Stimulated activated naive CD8-positive, alpha-beta T cell treated with anti-CD3 and anti-CD28 coated beads, Interleukin-15, Interleukin-2, amounts not matched to agents 100 ng/mL and 50 ng/mL, for 24 hours (primary cell): ENCODE measurements at regions not wholly inside any gene's neighbourhood (a gene's known extent, or its start where the extent isn't known, plus 50 kb on each side); places are given as distances from the start of the nearest gene placed in this dataset.
"Not testable (repeated sequence)": the region's sequence is repeated elsewhere in the genome, so short reads cannot be mapped to it uniquely, and the experiment has no call there.

Experiments
- H3K27ac Mint-ChIP-seq: one replicate; pipeline ENCODE4 v1.8.0; 2021; ENCODE audit warnings: mild to moderate bottlenecking, mixed read lengths
- H3K27me3 Mint-ChIP-seq: one replicate; pipeline ENCODE4 v1.8.0; 2021; ENCODE audit warnings: mixed read lengths
- H3K36me3 Mint-ChIP-seq: one replicate; pipeline ENCODE4 v1.8.0; 2021; ENCODE audit warnings: low read depth, mixed read lengths
- H3K4me1 Mint-ChIP-seq: one replicate; pipeline ENCODE4 v1.8.0; 2021; ENCODE audit warnings: low read depth, mixed read lengths
- H3K4me3 Mint-ChIP-seq: one replicate; pipeline ENCODE4 v1.8.0; 2021; ENCODE audit warnings: mild to moderate bottlenecking, mixed read lengths
- H3K9me3 Mint-ChIP-seq: one replicate; pipeline ENCODE4 v1.8.0; 2021; ENCODE audit warnings: mixed read lengths

DNA sequence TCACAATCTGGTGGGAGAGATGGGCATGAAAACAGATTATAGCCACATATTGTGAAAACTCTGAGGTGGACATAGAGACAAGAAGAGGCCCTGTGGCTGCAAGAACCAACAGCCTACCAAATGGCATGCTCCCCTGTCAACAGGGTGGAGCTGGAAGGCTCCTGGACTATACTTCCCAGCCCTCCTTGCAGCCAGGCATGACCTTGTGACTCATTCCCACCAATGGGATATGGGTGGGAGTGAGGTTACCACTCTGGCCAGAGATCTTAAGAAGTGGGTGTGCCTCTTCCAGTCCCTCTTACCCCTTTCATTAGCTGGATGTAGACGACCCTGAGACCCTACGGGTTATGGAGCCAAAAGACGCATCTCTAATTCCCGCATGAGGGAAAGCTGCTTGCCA, 126.4 kb upstream of the ZBED5 start:
- H3K27me3 Mint-ChIP-seq, result peaks cover 10% of the 10 kb centered on the region
- peaks cover 12% of the 10 kb centered on the region for H3K4me1 Mint-ChIP-seq
- H3K9me3 Mint-ChIP-seq, result peaks cover 3% of the 10 kb centered on the region
- H3K4me3 Mint-ChIP-seq, result no peak overlapping the region
- H3K27ac Mint-ChIP-seq, result no peak overlapping the region
- no peaks in the 10 kb centered on the region for H3K36me3 Mint-ChIP-seq

GRCh38 chr11:10982704-10983510, 125.1 kb upstream of the ZBED5 start:
- peaks cover 3% of the 10 kb centered on the region for H3K9me3 Mint-ChIP-seq
- peaks cover 10% of the 10 kb centered on the region for H3K27me3 Mint-ChIP-seq
- no peak overlapping the region for H3K4me3 Mint-ChIP-seq
- H3K4me1 Mint-ChIP-seq, result peaks cover 12% of the 10 kb centered on the region
- no peak overlapping the region for H3K27ac Mint-ChIP-seq
- H3K36me3 Mint-ChIP-seq, result no peaks in the 10 kb centered on the region

DNA sequence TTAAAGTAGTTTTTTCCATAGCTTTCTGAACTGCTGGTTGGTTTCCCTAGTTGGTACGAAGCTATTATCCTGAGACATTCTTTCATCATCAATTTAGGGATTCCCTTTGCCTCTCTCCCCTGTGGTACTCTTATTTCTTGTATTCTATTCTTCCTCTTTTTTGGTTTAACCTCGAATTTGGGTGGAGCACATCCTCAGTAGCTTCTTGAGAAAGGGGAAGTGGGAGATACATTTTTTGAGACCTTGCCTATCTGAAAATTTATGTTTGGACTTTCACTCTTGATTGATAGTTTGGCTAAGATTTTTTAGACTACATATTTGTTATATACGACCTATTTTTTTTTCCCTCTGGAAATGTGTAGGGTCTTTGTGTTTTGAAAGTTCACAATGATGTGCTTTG, 121.7 kb upstream of the ZBED5 start:
- no peak overlapping the region for H3K27ac Mint-ChIP-seq
- H3K36me3 Mint-ChIP-seq, result no peaks in the 10 kb centered on the region
- H3K4me1 Mint-ChIP-seq, result peaks cover 12% of the 10 kb centered on the region
- peaks cover 3% of the 10 kb centered on the region for H3K9me3 Mint-ChIP-seq
- H3K27me3 Mint-ChIP-seq, result peaks cover 10% of the 10 kb centered on the region
- no peak overlapping the region for H3K4me3 Mint-ChIP-seq

GRCh38 chr11:10978198-10978597, 120.3 kb upstream of the ZBED5 start:
- Mint-ChIP-seq H3K4me1 (peaks cover 12% of the 10 kb centered on the region), H3K9me3 (peaks cover 3% of the 10 kb centered on the region), H3K27me3 (peaks cover 10% of the 10 kb centered on the region), H3K27ac (no peak overlapping the region), H3K36me3 (no peaks in the 10 kb centered on the region), H3K4me3 (no peak overlapping the region)

DNA sequence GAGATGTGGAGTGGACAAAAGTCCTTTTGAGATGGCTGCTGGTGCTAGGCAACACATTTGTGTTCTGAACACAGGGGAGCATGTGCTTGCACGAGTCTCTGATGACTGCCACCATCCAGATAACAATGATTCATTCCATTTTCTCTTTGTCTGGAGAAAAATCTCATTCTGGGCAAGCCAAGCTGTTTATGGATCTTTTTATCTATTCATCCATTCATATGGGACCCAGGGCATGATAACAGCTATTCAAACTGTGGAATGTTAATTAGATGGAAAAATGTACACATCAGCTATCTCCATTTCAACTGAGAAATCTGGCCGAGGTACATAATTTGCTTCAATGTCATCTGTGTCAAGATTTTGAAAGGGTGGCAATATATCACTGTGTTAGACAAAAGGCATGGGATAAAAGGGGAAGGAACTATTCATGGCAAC, 117.5 kb upstream of the ZBED5 start:
- Mint-ChIP-seq H3K9me3 (no peaks in the 10 kb centered on the region), H3K27ac (no peak overlapping the region), H3K36me3 (no peaks in the 10 kb centered on the region), H3K4me3 (no peak overlapping the region), H3K27me3 (no peaks in the 10 kb centered on the region), H3K4me1 (peaks cover 6% of the 10 kb centered on the region)

GRCh38 chr11:10973416-10973815, 115.6 kb upstream of the ZBED5 start:
- H3K9me3 Mint-ChIP-seq, result no peaks in the 10 kb centered on the region
- H3K4me3 Mint-ChIP-seq, result no peak overlapping the region
- H3K27me3 Mint-ChIP-seq, result no peaks in the 10 kb centered on the region
- no peak overlapping the region for H3K27ac Mint-ChIP-seq
- no peaks in the 10 kb centered on the region for H3K4me1 Mint-ChIP-seq
- no peaks in the 10 kb centered on the region for H3K36me3 Mint-ChIP-seq

DNA sequence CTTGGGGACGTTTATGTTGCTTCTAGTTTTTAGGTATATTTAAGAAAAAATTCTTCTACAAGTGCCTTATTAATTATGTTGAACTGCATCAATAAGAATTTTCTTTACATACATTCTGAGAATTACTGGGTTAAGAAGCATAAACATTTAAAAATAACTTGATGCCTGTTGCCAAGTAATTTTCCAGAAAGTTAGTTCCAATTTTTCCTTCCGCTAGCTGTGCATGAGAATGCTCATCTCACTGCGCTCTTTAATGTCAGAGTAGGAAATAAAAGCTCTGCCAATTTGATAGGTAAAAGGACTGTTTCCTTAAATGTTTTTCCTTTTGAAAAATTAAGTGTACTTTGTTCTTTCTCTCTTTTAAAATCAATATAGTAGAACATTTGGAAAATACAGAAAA, 113.1 kb upstream of the ZBED5 start:
- Mint-ChIP-seq H3K27me3 (no peaks in the 10 kb centered on the region), H3K4me3 (no peak overlapping the region), H3K4me1 (no peaks in the 10 kb centered on the region), H3K36me3 (no peaks in the 10 kb centered on the region), H3K27ac (no peak overlapping the region), H3K9me3 (no peaks in the 10 kb centered on the region)

- Mint-ChIP-seq H3K9me3 (peaks cover 8% of the 10 kb centered on the region), H3K36me3 (no peaks in the 10 kb centered on the region), H3K4me1 (no peaks in the 10 kb centered on the region), H3K4me3 (no peak overlapping the region), H3K27ac (no peak overlapping the region), H3K27me3 (peaks cover 3% of the 10 kb centered on the region)
These were observed 111.5 kb upstream of the ZBED5 start for GRCh38 chr11:10969387-10969786.

- H3K36me3 Mint-ChIP-seq, H3K4me1 Mint-ChIP-seq, H3K27ac Mint-ChIP-seq, H3K4me3 Mint-ChIP-seq, H3K9me3 Mint-ChIP-seq: not testable (repeated sequence)
- H3K27me3 Mint-ChIP-seq, result peaks cover 42% of the 10 kb centered on the region
These were observed 99.0 kb upstream of the ZBED5 start for GRCh38 chr11:10956884-10957283.

DNA sequence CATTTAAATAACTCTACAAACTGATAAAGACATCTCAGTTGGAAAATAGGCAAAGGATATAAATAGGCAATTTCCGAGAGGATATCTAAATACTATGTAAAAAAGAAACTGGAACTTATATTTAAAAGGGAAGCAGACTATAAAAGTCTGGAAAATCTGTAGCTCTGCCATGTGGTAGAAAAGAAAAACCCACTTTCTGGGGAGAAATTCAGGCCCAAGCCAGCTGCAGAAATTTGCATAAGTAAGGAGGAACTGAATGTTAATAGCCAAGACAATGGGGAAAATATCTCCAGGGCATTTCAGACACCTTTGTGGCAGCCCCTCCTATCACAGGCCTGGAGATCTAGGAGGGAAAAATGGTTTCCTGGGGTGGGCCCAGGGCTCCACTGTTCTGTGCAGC, 97.8 kb upstream of the ZBED5 start:
- no peaks in the 10 kb centered on the region for H3K4me1 Mint-ChIP-seq
- H3K27ac Mint-ChIP-seq, result no peak overlapping the region
- H3K36me3 Mint-ChIP-seq, result no peaks in the 10 kb centered on the region
- peaks cover 8% of the 10 kb centered on the region for H3K9me3 Mint-ChIP-seq
- no peak overlapping the region for H3K4me3 Mint-ChIP-seq
- H3K27me3 Mint-ChIP-seq, result peaks cover 40% of the 10 kb centered on the region

GRCh38 chr11:10954184-10954583, 96.3 kb upstream of the ZBED5 start:
- Mint-ChIP-seq H3K27ac (no peak overlapping the region), H3K36me3 (no peaks in the 10 kb centered on the region)

GRCh38 chr11:10952872-10953271, 95.0 kb upstream of the ZBED5 start:
- no peaks in the 10 kb centered on the region for H3K36me3 Mint-ChIP-seq
- H3K27ac Mint-ChIP-seq, result no peak overlapping the region
- peaks cover 4% of the 10 kb centered on the region for H3K9me3 Mint-ChIP-seq
- H3K4me1 Mint-ChIP-seq, result no peaks in the 10 kb centered on the region
- no peak overlapping the region for H3K4me3 Mint-ChIP-seq
- peaks cover 42% of the 10 kb centered on the region for H3K27me3 Mint-ChIP-seq

More at GRCh38 chr11:10954184-10954583, 96.3 kb upstream of the ZBED5 start:
- no peaks in the 10 kb centered on the region for H3K4me1 Mint-ChIP-seq
- peaks cover 45% of the 10 kb centered on the region for H3K27me3 Mint-ChIP-seq
- H3K4me3 Mint-ChIP-seq, result no peak overlapping the region
- H3K9me3 Mint-ChIP-seq, result peaks cover 5% of the 10 kb centered on the region

- not testable (repeated sequence) for H3K4me3 Mint-ChIP-seq, H3K27ac Mint-ChIP-seq, H3K9me3 Mint-ChIP-seq, H3K4me1 Mint-ChIP-seq, H3K36me3 Mint-ChIP-seq
- peaks cover 26% of the 10 kb centered on the region for H3K27me3 Mint-ChIP-seq
These were observed 90.1 kb upstream of the ZBED5 start for GRCh38 chr11:10947935-10948334.

DNA sequence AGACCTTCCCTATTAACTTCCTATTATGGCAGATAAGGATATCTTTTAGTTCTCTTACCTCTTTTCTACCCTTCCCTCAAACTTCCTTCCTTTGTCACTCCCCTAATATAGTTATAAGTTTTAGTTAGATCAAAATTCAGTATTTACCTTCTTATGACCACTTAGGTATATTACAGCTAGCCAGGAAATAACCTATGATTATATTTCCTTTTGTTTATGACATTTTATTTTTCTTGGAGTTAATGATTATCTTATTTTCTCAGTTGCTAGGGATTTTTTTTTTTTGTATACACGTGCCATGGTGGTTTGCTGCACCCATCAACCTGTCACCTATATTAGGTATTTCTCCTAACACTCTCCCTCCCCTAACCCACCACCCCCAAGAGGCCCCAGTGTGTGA, 88.2 kb upstream of the ZBED5 start:
- Mint-ChIP-seq H3K27ac (no peak overlapping the region), H3K36me3 (no peaks in the 10 kb centered on the region), H3K27me3 (peaks cover 20% of the 10 kb centered on the region), H3K9me3 (no peaks in the 10 kb centered on the region), H3K4me3 (no peak overlapping the region), H3K4me1 (no peaks in the 10 kb centered on the region)

DNA sequence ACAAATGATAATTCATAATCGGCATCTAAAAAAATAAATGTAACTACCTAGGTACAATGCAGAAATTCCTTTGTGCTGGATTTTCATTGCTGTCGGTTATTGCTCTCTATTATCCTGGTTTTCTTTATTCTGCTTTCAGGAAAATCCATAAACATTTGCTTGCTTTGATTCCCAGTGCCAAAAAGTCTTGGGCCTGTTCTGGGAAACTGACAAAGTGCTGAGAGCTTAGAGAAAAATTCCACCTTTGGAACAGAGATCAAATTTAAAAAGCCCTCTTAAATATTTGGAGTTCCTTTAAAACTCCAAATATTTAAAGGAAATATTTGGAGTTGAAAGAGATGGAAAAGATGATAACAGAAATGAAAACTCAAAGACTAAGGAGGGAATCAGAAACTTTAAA, 87.3 kb upstream of the ZBED5 start:
- no peak overlapping the region for H3K27ac Mint-ChIP-seq
- H3K4me1 Mint-ChIP-seq, result no peaks in the 10 kb centered on the region
- no peaks in the 10 kb centered on the region for H3K36me3 Mint-ChIP-seq
- H3K27me3 Mint-ChIP-seq, result peaks cover 12% of the 10 kb centered on the region
- H3K4me3 Mint-ChIP-seq, result no peak overlapping the region
- no peaks in the 10 kb centered on the region for H3K9me3 Mint-ChIP-seq

- no peaks in the 10 kb centered on the region for H3K9me3 Mint-ChIP-seq
- H3K27me3 Mint-ChIP-seq, result peaks cover 6% of the 10 kb centered on the region
- no peaks in the 10 kb centered on the region for H3K36me3 Mint-ChIP-seq
- H3K4me1 Mint-ChIP-seq, result no peaks in the 10 kb centered on the region
- H3K27ac Mint-ChIP-seq, result no peak overlapping the region
- H3K4me3 Mint-ChIP-seq, result no peak overlapping the region
These were observed 86.1 kb upstream of the ZBED5 start for GRCh38 chr11:10943968-10944367.
